ENCODE measurements at regions not wholly inside any gene's neighbourhood (a gene's known extent, or its start where the extent isn't known, plus 50 kb on each side); places are given as distances from the start of the nearest gene placed in this dataset.

- Histone ChIP-seq H3K9me2 (replicated peaks; ENCODE audit: low read depth, low read length) (no peaks in the 10 kb centered on the region), H3K4me1 (ENCODE audit: insufficient read depth, low read length, poor library complexity, severe bottlenecking) (no peaks in the 10 kb centered on the region), H3K9me3 (ENCODE audit: insufficient read depth, low read depth, low read length) (no peaks in the 10 kb centered on the region), H3K4me2 (ENCODE audit: low read depth, low read length, poor library complexity, severe bottlenecking) (no peak overlapping the region), H4K20me1 (ENCODE audit: insufficient read depth, low read length, poor library complexity, severe bottlenecking) (no peaks in the 10 kb centered on the region), H3K4me3 (ENCODE audit: low read length, poor library complexity, severe bottlenecking) (no peak overlapping the region), H3K9ac (ENCODE audit: low read depth, low read length, poor library complexity, severe bottlenecking) (no peak overlapping the region), H2AFZ (ENCODE audit: low read length) (no peak overlapping the region), H3K79me2 (ENCODE audit: insufficient read depth, low read length) (no peaks in the 10 kb centered on the region), H3K36me3 (ENCODE audit: insufficient read depth, low read length) (no peaks in the 10 kb centered on the region), H3K27me3 (ENCODE audit: insufficient read depth, low read length, poor library complexity, severe bottlenecking) (no peaks in the 10 kb centered on the region), H3F3A (ENCODE audit: low read depth) (no peaks in the 10 kb centered on the region)
- no peak for TF ChIP-seq CTCF (conservative IDR thresholded peaks at IDR 0.05; ENCODE audit: low read length)
- TF ChIP-seq EZH2phosphoT487 (IDR thresholded peaks at IDR 0.05; ENCODE audit: borderline replicate concordance) = no peak
Observed at GRCh38 chr7:152495867-152496266, 60.1 kb upstream of the KMT2C start.

GRCh38 chr7:152492952-152493351, 57.1 kb upstream of the KMT2C start:
- Histone ChIP-seq H3K27me3 (ENCODE audit: insufficient read depth, low read length, poor library complexity, severe bottlenecking) (no peaks in the 10 kb centered on the region), H3K9ac (ENCODE audit: low read depth, low read length, poor library complexity, severe bottlenecking) (no peak overlapping the region), H3F3A (ENCODE audit: low read depth) (no peaks in the 10 kb centered on the region), H3K9me3 (ENCODE audit: insufficient read depth, low read depth, low read length) (no peaks in the 10 kb centered on the region), H3K4me2 (ENCODE audit: low read depth, low read length, poor library complexity, severe bottlenecking) (no peak overlapping the region), H2AFZ (ENCODE audit: low read length) (no peak overlapping the region), H3K4me3 (ENCODE audit: low read length, poor library complexity, severe bottlenecking) (no peak overlapping the region), H4K20me1 (ENCODE audit: insufficient read depth, low read length, poor library complexity, severe bottlenecking) (no peaks in the 10 kb centered on the region), H3K36me3 (ENCODE audit: insufficient read depth, low read length) (no peaks in the 10 kb centered on the region), H3K9me2 (replicated peaks; ENCODE audit: low read depth, low read length) (no peaks in the 10 kb centered on the region), H3K79me2 (ENCODE audit: insufficient read depth, low read length) (no peaks in the 10 kb centered on the region), H3K4me1 (ENCODE audit: insufficient read depth, low read length, poor library complexity, severe bottlenecking) (no peaks in the 10 kb centered on the region)
- no peak for TF ChIP-seq CTCF (conservative IDR thresholded peaks at IDR 0.05; ENCODE audit: low read length)
- no peak for TF ChIP-seq EZH2phosphoT487 (IDR thresholded peaks at IDR 0.05; ENCODE audit: borderline replicate concordance)

- Histone ChIP-seq H3K4me1 (ENCODE audit: insufficient read depth, low read length, poor library complexity, severe bottlenecking) (no peaks in the 10 kb centered on the region), H3K36me3 (ENCODE audit: insufficient read depth, low read length) (no peaks in the 10 kb centered on the region), H3K27me3 (ENCODE audit: insufficient read depth, low read length, poor library complexity, severe bottlenecking) (no peaks in the 10 kb centered on the region), H3K4me2 (ENCODE audit: low read depth, low read length, poor library complexity, severe bottlenecking) (no peak overlapping the region), H3K9me2 (replicated peaks; ENCODE audit: low read depth, low read length) (no peaks in the 10 kb centered on the region), H4K20me1 (ENCODE audit: insufficient read depth, low read length, poor library complexity, severe bottlenecking) (no peaks in the 10 kb centered on the region), H3K4me3 (ENCODE audit: low read length, poor library complexity, severe bottlenecking) (no peak overlapping the region), H2AFZ (ENCODE audit: low read length) (no peak overlapping the region), H3K9me3 (ENCODE audit: insufficient read depth, low read depth, low read length) (no peaks in the 10 kb centered on the region), H3K9ac (ENCODE audit: low read depth, low read length, poor library complexity, severe bottlenecking) (no peak overlapping the region), H3F3A (ENCODE audit: low read depth) (no peaks in the 10 kb centered on the region), H3K79me2 (ENCODE audit: insufficient read depth, low read length) (no peaks in the 10 kb centered on the region)
- TF ChIP-seq CTCF (conservative IDR thresholded peaks at IDR 0.05; ENCODE audit: low read length) = no peak
- no peak for TF ChIP-seq EZH2phosphoT487 (IDR thresholded peaks at IDR 0.05; ENCODE audit: borderline replicate concordance)
Observed at GRCh38 chr7:152489044-152489443, 53.2 kb upstream of the KMT2C start.

Data from Loucy (cell line).